IPS-18a (cell line): ENCODE measurements at regions not wholly inside any gene's neighbourhood (a gene's known extent, or its start where the extent isn't known, plus 50 kb on each side); places are given as distances from the start of the nearest gene placed in this dataset.

ENCODE experiments used
- H3K27ac ChIP-seq: one replicate; pipeline ENCODE4 v1.5.1; 2013; ENCODE audit warnings: low read length
- H3K27me3 ChIP-seq: one replicate; pipeline ENCODE4 v1.6.1; 2013; ENCODE audit warnings: mild to moderate bottlenecking, low read length; ENCODE audit not compliant: control insufficient read depth, insufficient read depth
- H3K36me3 ChIP-seq: one replicate; pipeline ENCODE4 v1.6.1; 2013; ENCODE audit warnings: low read depth, low read length; ENCODE audit not compliant: control insufficient read depth
- H3K4me1 ChIP-seq: one replicate; pipeline ENCODE4 v1.6.1; 2013; ENCODE audit warnings: low read depth, low read length; ENCODE audit not compliant: control insufficient read depth
- H3K4me3 ChIP-seq: one replicate; pipeline ENCODE4 v1.5.1; 2013; ENCODE audit warnings: low read length
- H3K9ac ChIP-seq: one replicate; pipeline ENCODE4 v1.6.1; 2013; ENCODE audit warnings: mild to moderate bottlenecking, low read length, moderate library complexity
- H3K9me3 ChIP-seq: one replicate; pipeline ENCODE4 v1.6.1; 2013; ENCODE audit warnings: low read depth, low read length; ENCODE audit not compliant: control insufficient read depth

DNA sequence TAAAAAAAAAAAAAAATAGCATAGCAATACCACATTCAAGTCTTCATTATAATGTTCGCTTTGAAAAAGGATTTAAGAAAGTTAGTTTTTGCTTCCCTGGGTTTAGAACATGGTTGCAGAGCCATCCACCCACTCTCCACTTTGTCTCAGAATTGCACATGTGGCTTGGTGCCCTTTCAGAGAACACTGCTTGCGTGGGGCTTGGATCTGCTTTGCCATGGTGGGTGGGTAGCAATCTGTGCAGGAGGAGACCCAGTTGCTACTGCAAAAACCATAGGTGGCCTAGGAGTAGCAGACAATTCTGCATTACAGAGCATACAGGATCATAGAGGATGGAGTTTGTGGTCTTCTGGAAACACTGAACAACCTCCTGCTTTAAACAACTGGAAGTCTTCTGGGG, 421.4 kb upstream of the CELF2 start:
- no peaks in the 10 kb centered on the region for H3K36me3 ChIP-seq
- H3K27me3 ChIP-seq = no peaks in the 10 kb centered on the region
- no peak overlapping the region for H3K27ac ChIP-seq
- no peaks in the 10 kb centered on the region for H3K9me3 ChIP-seq
- no peak overlapping the region for H3K9ac ChIP-seq
- no peaks in the 10 kb centered on the region for H3K4me1 ChIP-seq
- H3K4me3 ChIP-seq = no peak overlapping the region

DNA sequence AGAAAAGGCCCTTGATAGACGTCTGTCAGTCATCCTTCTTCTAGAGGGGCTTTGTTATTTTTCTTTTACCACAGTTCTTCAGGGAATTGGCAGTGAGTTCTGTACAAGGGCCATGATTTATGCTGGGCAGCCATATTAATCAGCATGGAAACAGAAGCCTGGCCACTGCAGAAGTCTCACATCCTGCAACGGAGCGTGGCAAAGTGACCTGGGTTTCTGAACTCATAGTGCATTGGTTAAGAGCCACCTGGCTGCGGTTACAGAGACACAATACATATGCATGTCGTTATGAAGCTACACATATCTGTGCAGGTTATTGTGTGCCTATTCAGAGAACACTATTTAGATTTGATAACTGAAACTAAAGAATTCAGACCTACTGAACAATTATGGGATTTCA, 419.4 kb upstream of the CELF2 start:
- H3K4me1 ChIP-seq = no peaks in the 10 kb centered on the region
- no peaks in the 10 kb centered on the region for H3K9me3 ChIP-seq
- no peak overlapping the region for H3K4me3 ChIP-seq
- no peaks in the 10 kb centered on the region for H3K36me3 ChIP-seq
- no peaks in the 10 kb centered on the region for H3K27me3 ChIP-seq
- no peak overlapping the region for H3K27ac ChIP-seq
- no peak overlapping the region for H3K9ac ChIP-seq

DNA sequence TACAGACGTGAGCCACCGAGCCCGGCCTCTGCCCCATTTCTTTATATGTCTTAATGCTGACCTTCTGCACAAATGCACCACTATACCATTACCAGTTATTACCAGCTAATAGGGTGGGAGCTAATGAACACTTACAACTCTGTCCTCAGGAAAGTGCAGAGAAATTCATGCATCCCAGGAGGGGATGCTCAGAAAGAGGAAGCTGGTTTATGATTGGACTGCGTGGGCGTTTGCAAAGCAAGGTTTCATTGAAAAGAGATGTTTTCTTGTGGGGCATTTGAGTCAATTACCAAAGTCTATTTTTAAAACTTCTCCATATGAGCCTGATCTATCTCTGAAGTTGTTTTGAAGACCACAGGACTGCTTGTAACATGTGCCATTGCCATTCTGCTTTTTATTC, 417.7 kb upstream of the CELF2 start:
- Histone ChIP-seq H3K36me3 (no peaks in the 10 kb centered on the region), H3K27me3 (no peaks in the 10 kb centered on the region), H3K27ac (no peak overlapping the region), H3K4me3 (no peak overlapping the region), H3K9ac (no peak overlapping the region), H3K9me3 (no peaks in the 10 kb centered on the region), H3K4me1 (no peaks in the 10 kb centered on the region)

DNA sequence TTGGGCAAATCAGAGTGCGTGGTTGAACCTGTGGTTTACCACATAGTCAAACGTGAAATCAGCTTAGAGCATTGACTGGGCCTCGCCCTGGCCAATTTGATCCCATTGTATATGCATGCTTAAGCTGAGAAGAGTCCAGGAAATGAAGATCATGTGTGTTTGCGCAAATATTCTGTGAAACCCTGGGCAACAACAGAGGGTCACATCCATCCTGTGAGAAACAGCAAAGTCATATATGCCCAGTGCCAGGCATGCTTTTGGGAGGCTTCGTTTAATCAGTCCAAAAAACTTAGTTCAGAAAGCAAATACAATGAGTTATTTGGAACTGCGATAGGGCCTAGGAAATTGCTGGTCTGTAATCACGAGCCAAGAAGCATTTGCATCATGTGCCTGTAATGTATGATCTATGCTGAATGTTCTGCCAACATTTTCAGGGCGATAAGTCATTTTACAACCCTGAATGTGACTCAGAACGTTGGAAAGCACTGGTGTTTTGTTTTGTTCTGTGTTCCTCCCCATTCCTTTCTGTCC, 412.1 kb upstream of the CELF2 start:
- Histone ChIP-seq H3K9ac (no peak overlapping the region), H3K4me3 (no peak overlapping the region), H3K36me3 (no peaks in the 10 kb centered on the region), H3K27me3 (no peaks in the 10 kb centered on the region), H3K27ac (no peak overlapping the region), H3K4me1 (no peaks in the 10 kb centered on the region), H3K9me3 (no peaks in the 10 kb centered on the region)

DNA sequence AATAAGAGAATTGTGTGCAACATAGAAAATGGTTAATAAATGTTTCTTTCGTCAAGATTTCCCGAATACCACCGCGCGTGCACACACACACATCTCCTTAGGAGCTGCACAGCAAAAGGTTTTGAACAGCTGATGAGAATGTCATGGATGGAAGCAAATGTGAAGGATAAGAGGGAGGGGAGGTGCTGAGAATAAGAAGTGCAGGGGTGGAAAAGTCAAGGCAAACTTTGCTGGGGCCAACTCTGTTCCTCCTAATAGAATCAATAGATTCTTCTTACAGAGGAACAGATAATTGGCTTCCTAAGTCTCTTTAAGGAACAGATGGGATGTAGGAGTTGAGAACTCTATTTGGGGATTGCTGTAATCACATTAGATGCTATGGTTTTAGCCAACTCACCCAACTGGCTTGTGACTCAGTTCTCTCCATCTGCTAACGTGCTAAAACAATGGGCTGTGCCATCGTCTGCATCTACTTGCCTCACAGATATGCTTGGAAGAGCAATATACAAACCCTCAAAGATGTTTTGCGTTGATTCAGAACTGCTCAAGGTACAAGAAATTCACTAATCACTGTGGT, 408.2 kb upstream of the CELF2 start:
- H3K27ac ChIP-seq = no peak overlapping the region
- no peaks in the 10 kb centered on the region for H3K36me3 ChIP-seq

DNA sequence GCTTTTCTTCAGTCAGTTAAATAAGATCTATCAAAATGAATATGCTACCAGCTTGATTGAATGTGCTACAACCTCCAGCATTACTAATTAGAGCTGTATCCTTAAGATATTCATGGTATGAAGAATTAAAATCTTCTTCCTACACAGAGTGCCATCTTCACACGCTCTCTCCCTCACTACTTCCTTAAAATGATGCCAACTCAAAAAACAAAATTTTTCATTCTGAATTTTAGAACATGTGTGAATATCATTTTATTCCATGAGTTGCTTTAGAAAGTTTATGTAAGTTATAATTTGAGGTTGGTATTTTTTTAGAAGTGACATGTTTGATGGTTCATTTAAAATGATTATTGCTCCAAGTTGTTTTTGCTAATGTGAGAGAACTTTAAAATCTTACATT, 407.5 kb upstream of the CELF2 start:
- Histone ChIP-seq H3K4me1 (no peaks in the 10 kb centered on the region), H3K4me3 (no peak overlapping the region), H3K9ac (no peak overlapping the region), H3K27me3 (no peaks in the 10 kb centered on the region), H3K9me3 (no peaks in the 10 kb centered on the region), H3K36me3 (no peaks in the 10 kb centered on the region), H3K27ac (no peak overlapping the region)

More for the DNA sequence above, 408.2 kb upstream of the CELF2 start:
- Histone ChIP-seq H3K9ac (no peak overlapping the region), H3K9me3 (no peaks in the 10 kb centered on the region), H3K27me3 (no peaks in the 10 kb centered on the region), H3K4me3 (no peak overlapping the region), H3K4me1 (no peaks in the 10 kb centered on the region)

DNA sequence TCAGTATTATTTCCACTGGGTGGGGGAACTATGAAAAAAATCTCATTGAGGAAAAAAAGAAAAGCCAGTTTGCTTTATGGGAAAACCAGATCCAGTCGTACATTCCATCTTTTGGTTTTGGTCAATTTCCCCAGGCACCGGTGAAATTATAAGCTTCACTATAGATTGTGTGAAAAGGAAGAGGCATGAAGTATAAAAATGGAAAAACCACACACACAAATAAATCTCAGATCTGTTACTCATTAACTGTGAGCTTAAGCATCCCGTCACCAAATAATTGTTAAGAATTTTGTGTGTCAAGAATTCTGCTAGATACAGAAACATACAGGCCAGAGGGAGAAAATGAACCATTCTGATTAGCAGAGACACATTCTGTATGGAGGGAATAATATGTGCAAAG, 405.5 kb upstream of the CELF2 start:
- H3K4me1 ChIP-seq = no peaks in the 10 kb centered on the region
- no peak overlapping the region for H3K27ac ChIP-seq
- H3K9ac ChIP-seq = no peak overlapping the region
- H3K27me3 ChIP-seq = no peaks in the 10 kb centered on the region
- no peaks in the 10 kb centered on the region for H3K36me3 ChIP-seq
- H3K9me3 ChIP-seq = no peaks in the 10 kb centered on the region
- no peak overlapping the region for H3K4me3 ChIP-seq

DNA sequence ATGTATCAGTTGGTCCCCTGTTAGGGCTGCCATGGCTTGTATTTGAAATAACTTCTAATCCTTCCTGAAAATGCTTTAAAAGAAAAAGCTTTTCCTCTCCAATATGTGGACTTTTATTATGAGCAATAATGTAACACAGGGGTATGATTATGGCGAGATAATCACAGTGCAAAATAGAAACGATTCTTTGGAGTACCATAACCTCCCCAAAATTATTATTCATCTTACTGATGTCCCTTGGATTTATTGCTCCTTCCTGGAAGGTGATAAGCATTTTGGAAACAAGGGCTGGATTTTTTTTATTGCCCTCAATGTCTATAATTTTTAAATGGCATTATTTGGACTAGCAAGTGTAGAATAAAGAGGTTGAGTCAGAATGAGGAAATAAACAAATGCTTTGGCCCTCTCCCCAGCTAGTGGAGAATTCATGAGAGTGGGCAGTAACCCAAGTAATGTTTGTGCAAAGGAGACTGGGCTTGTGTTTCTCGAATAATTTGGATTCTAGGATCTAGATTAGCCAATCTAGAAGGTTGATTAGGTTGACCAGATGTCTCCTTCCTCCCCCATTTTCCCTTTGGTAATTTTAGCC, 403.9 kb upstream of the CELF2 start:
- Histone ChIP-seq H3K36me3 (no peaks in the 10 kb centered on the region), H3K4me3 (no peak overlapping the region), H3K27me3 (no peaks in the 10 kb centered on the region), H3K4me1 (no peaks in the 10 kb centered on the region), H3K9me3 (no peaks in the 10 kb centered on the region), H3K27ac (no peak overlapping the region), H3K9ac (no peak overlapping the region)

DNA sequence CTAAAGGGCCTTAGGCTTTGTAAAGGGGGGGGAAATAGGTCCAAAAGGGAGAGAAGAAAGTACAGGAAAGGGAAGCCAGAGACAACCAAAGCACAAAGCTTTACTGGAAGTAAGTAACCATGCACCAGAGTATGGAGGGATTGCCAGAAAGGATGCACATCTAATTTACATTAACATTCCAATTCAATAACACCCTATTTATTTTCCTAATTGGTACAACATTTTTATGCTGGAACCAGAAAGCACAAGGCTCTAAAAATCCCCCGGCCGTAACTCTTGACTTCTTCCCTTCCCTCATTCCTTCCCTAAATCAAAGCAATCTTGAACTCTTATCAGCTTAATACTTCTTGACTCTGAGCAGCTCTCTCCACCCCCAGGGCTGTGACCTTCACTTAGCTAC, 400.0 kb upstream of the CELF2 start:
- H3K9me3 ChIP-seq = no peaks in the 10 kb centered on the region
- no peaks in the 10 kb centered on the region for H3K36me3 ChIP-seq
- no peak overlapping the region for H3K4me3 ChIP-seq
- H3K4me1 ChIP-seq = no peaks in the 10 kb centered on the region
- no peaks in the 10 kb centered on the region for H3K27me3 ChIP-seq
- no peak overlapping the region for H3K9ac ChIP-seq
- no peak overlapping the region for H3K27ac ChIP-seq

DNA sequence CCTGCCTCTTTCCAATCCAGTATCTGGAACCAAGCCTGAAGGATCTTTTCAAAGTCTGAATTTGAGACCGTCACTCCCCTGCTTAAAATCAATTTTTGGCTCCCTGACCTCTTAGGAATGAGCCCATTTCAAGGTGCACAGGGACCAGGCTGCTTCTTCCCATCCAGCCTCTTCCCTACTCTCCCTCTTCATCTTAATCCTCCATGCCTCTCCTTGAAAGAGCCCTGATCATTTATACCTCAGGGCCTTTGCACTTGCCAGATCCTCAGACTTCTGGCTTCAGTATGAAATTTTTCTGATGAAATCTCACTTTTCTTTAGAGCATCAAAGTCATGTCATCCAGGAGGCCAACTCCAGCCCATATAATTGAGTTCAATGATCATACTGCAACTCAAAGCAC, 399.5 kb upstream of the CELF2 start:
- Histone ChIP-seq H3K9me3 (no peaks in the 10 kb centered on the region), H3K36me3 (no peaks in the 10 kb centered on the region), H3K4me1 (no peaks in the 10 kb centered on the region), H3K27me3 (no peaks in the 10 kb centered on the region), H3K4me3 (no peak overlapping the region), H3K9ac (no peak overlapping the region), H3K27ac (no peak overlapping the region)

DNA sequence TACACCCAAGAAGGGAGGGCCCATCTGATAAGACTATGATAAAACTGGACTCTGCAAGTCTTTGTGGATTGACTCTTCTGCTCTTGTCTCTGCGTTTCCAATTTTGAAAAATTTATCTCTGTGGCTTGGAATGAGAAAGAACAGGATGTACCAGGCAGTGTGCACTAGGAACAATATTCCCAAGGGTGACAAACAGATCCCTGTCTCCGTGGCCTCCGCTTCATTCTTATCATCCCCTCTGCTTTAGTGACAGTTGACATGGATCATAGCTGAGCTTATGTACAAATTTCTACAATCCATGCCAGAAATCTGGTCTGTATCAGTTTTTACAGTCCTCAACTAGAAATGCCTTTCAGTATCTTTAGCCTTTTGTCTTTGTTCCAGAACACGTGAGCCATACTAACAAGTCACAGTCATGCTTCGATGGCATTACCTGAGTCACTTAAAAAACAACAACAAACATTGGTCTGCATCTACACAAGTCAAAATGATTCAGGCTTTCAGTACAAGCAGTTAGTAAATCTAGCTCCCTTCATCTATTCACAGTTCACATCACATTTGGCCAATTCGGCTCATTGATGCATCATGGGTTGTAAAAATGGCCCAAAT, 393.6 kb upstream of the CELF2 start:
- Histone ChIP-seq H3K9ac (no peak overlapping the region), H3K27me3 (no peaks in the 10 kb centered on the region), H3K36me3 (no peaks in the 10 kb centered on the region), H3K9me3 (no peaks in the 10 kb centered on the region), H3K27ac (no peak overlapping the region), H3K4me1 (no peaks in the 10 kb centered on the region), H3K4me3 (no peak overlapping the region)

DNA sequence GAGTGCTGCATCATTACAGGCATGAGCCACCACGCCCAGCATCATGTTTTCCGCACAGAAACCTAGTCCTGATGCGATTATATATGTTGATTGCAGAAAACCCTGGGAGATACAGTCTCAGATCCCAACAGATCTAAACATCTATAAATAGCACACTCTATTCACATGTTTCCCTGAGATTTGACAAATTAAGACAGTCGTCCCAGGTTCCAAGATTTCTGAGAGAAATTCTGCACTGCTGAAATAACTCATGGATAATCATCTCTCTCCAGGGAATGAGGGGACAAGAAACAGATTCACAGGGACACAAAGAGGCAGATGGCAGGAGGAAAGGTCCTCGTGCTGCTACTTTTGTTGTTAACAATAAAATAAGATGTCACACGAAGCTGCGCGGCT, 393.1 kb upstream of the CELF2 start:
- H3K9ac ChIP-seq = no peak overlapping the region
- no peaks in the 10 kb centered on the region for H3K27me3 ChIP-seq
- H3K9me3 ChIP-seq = no peaks in the 10 kb centered on the region
- no peaks in the 10 kb centered on the region for H3K4me1 ChIP-seq
- H3K27ac ChIP-seq = no peak overlapping the region
- H3K36me3 ChIP-seq = no peaks in the 10 kb centered on the region
- no peak overlapping the region for H3K4me3 ChIP-seq
